ENCODE measurements at regions not wholly inside any gene's neighbourhood (a gene's known extent, or its start where the extent isn't known, plus 50 kb on each side); places are given as distances from the start of the nearest gene placed in this dataset.

DNA sequence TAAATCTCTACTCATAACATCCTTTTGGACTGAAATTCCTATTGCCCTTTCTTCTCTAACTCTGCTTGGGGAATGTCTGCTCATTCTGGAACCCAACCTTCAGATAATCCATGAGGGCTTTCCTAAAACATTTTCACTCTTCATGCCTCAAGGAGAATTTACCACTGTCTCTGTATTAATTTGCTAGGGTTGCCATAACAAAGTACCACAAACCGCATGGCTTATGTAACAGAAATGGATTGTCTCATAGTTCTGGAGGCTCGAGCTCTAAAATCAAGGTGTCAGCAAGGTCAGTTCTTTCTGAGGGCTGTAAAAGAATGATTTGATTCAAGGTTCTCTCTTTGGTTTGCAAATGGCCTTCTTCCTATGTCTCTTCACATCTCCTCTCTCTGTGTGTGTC lies 209.7 kb downstream of the LACC1 start:
- H3K9me3 Mint-ChIP-seq, result peaks cover 17 to 19% of the 10 kb centered on the region in 2 experiments
- Histone ChIP-seq H4K5ac (ENCODE audit: insufficient read length, low read depth, low read length) (no peak overlapping the region), H2BK5ac (ENCODE audit: insufficient read length, low read length) (no peak overlapping the region), H2BK120ac (ENCODE audit: low read depth, low read length, poor library complexity, severe bottlenecking) (no peak overlapping the region), H3K79me1 (ENCODE audit: insufficient read depth, low read depth, low read length, poor library complexity, severe bottlenecking) (no peaks in the 10 kb centered on the region), H2AK5ac (ENCODE audit: insufficient read length, low read length) (no peak overlapping the region), H4K8ac (replicated peaks; ENCODE audit: insufficient read length, low read depth, low read length) (no peak overlapping the region), H2BK20ac (ENCODE audit: low read depth, low read length, poor library complexity, severe bottlenecking) (no peak overlapping the region), H3T11ph (ENCODE audit: low read length) (no peak overlapping the region), H3K4me2 (ENCODE audit: insufficient read depth, insufficient read length, low read length) (no peak overlapping the region), H3K18ac (ENCODE audit: insufficient read length, low read depth, low read length) (no peak overlapping the region), H3K9me3 (ENCODE audit: control insufficient read depth, low read depth, low read length) (no peaks in the 10 kb centered on the region), H3K9ac (ENCODE audit: extremely low read depth, insufficient read length, low read length) (no peak overlapping the region), H2BK15ac (ENCODE audit: low read depth, low read length) (no peak overlapping the region), H2BK12ac (ENCODE audit: insufficient read length, low read depth, low read length) (no peak overlapping the region), H4K91ac (ENCODE audit: insufficient read length, low read depth, low read length) (no peak overlapping the region), H3K4me1 (ENCODE audit: insufficient read depth, low read length) (no peaks in the 10 kb centered on the region), H2AFZ (ENCODE audit: low read length) (no peak overlapping the region), H3K4ac (ENCODE audit: low read depth, low read length) (no peak overlapping the region), H3K23me2 (ENCODE audit: insufficient read length, low read depth, low read length, poor library complexity, severe bottlenecking) (no peaks in the 10 kb centered on the region), H3K14ac (ENCODE audit: insufficient read depth, low read length) (no peak overlapping the region), H3K27ac (ENCODE audit: insufficient read length, low read depth, low read length) (no peak overlapping the region), H3K56ac (ENCODE audit: insufficient read length, low read depth, low read length) (no peak overlapping the region), H4K20me1 (ENCODE audit: control insufficient read depth, insufficient read depth, insufficient read length) (no peaks in the 10 kb centered on the region), H3K79me2 (ENCODE audit: insufficient read depth, low read length) (no peaks in the 10 kb centered on the region), H3K27me3 (ENCODE audit: insufficient read depth, low read length) (no peaks in the 10 kb centered on the region), H3K23ac (ENCODE audit: insufficient read length, low read depth, low read length) (no peak overlapping the region)
- H3K36me3 Mint-ChIP-seq (ENCODE audit: insufficient read depth in 1 of 3, low read depth in 3 of 3), result peaks cover 7 to 38% (median 16%) of the 10 kb centered on the region in 3 experiments
- H3K27ac Mint-ChIP-seq, result no peak overlapping the region
- TF ChIP-seq CTCF (conservative IDR thresholded peaks at IDR 0.05), result no peak
- DNase-seq, result no peak
- H3K4me1 Mint-ChIP-seq, result peaks cover 0 to 6% of the 10 kb centered on the region in 2 experiments; a peak in 2 of 4 replicates
- no CpG with 5 or more reads among the region's 2 CpGs for WGBS (ENCODE audit: extremely low coverage, insufficient read length, low lambda C conversion rate)
- H3K27me3 Mint-ChIP-seq (ENCODE audit: low read depth), result no peaks in the 10 kb centered on the region; the same call in 1 of the 2 replicates
- H3K4me3 Mint-ChIP-seq, result no peak overlapping the region

All from H9 (cell line).